ENCODE measurements at regions not wholly inside any gene's neighbourhood (a gene's known extent, or its start where the extent isn't known, plus 50 kb on each side); places are given as distances from the start of the nearest gene placed in this dataset.

GRCh38 chr5:117209479-117209878 is 634.9 kb upstream of the SEMA6A start:
- Histone ChIP-seq H3K27me3 (ENCODE audit: control insufficient read depth, insufficient read depth, low read length) (no peaks in the 10 kb centered on the region), H3K4me1 (ENCODE audit: control insufficient read depth, insufficient read depth, low read length) (peaks cover 8% of the 10 kb centered on the region), H3K36me3 (ENCODE audit: control insufficient read depth, insufficient read depth, low read length) (no peaks in the 10 kb centered on the region), H3K27ac (ENCODE audit: low read depth, low read length) (no peak overlapping the region), H3K9ac (ENCODE audit: low read length) (no peak overlapping the region), H3K9me3 (ENCODE audit: control insufficient read depth, insufficient read depth, low read depth, low read length) (no peaks in the 10 kb centered on the region; the same call in 1 of the 2 replicates), H3K4me3 (ENCODE audit: low read depth, low read length) (no peak overlapping the region)

GRCh38 chr5:117207088-117207668 is 632.6 kb upstream of the SEMA6A start:
- H3K27ac ChIP-seq (ENCODE audit: low read depth, low read length), result no peak overlapping the region
- H3K9me3 ChIP-seq (ENCODE audit: control insufficient read depth, insufficient read depth, low read depth, low read length), result no peaks in the 10 kb centered on the region; the same call in 1 of the 2 replicates

GRCh38 chr5:117205894-117206293 is 631.3 kb upstream of the SEMA6A start:
- no peaks in the 10 kb centered on the region for H3K36me3 ChIP-seq (ENCODE audit: control insufficient read depth, insufficient read depth, low read length)
- H3K9ac ChIP-seq (ENCODE audit: low read length), result no peak overlapping the region
- no peak overlapping the region for H3K4me3 ChIP-seq (ENCODE audit: low read depth, low read length)
- H3K27me3 ChIP-seq (ENCODE audit: control insufficient read depth, insufficient read depth, low read length), result no peaks in the 10 kb centered on the region
- no peaks in the 10 kb centered on the region; the same call in 1 of the 2 replicates for H3K9me3 ChIP-seq (ENCODE audit: control insufficient read depth, insufficient read depth, low read depth, low read length)
- H3K27ac ChIP-seq (ENCODE audit: low read depth, low read length), result no peak overlapping the region
- H3K4me1 ChIP-seq (ENCODE audit: control insufficient read depth, insufficient read depth, low read length), result peaks cover 8% of the 10 kb centered on the region

More at GRCh38 chr5:117207088-117207668, 632.6 kb upstream of the SEMA6A start:
- Histone ChIP-seq H3K36me3 (ENCODE audit: control insufficient read depth, insufficient read depth, low read length) (no peaks in the 10 kb centered on the region), H3K9ac (ENCODE audit: low read length) (no peak overlapping the region), H3K27me3 (ENCODE audit: control insufficient read depth, insufficient read depth, low read length) (no peaks in the 10 kb centered on the region), H3K4me1 (ENCODE audit: control insufficient read depth, insufficient read depth, low read length) (peaks cover 8% of the 10 kb centered on the region), H3K4me3 (ENCODE audit: low read depth, low read length) (no peak overlapping the region)

DNA sequence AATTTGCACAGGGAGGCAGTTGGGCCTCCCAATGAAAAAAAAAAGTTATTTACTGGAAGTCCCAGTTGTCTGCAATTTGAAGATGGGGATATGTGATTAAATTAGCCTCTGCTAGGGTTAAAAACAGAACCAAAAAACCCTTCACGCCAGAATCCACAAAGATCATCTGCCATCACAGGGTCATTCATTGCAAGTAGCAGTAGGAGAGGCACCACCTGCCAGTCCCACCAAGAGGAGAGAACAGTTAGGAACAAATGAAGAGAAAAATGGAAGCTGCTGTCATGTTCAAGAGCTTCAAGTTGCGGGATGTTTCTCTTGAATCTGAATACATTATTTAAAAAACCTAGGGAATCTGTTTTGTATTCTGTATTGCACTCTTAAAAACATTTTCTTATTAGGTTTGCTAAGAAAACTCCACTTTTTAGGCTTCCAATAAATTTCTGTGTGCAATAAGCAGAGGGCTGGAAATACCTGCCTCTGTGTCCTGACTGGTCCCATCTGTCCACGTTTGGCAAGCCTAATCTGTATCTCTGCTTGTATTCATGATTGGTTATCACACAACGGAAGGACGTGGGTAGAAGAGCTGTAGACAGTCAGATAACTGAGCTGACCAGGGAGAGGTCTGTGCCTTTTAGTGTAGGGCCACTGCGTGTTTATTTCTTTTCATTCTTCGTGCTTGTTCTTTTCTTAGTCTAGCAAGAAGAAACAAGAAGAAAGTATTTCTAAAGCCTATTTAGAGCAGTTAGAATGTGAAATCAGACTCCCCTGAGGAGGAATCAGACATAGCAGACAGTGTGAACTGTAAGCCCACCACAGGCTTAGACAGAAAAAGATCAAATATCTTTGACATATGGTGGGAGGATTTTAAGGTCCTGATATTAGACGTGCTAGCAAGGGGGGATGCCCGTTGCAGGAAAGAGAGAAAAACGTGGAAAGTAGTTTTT is 630.6 kb upstream of the SEMA6A start:
- Histone ChIP-seq H3K27me3 (ENCODE audit: control insufficient read depth, insufficient read depth, low read length) (no peaks in the 10 kb centered on the region), H3K27ac (ENCODE audit: low read depth, low read length) (no peak overlapping the region), H3K4me3 (ENCODE audit: low read depth, low read length) (no peak overlapping the region), H3K4me1 (ENCODE audit: control insufficient read depth, insufficient read depth, low read length) (peaks cover 8% of the 10 kb centered on the region), H3K9ac (ENCODE audit: low read length) (no peak overlapping the region), H3K36me3 (ENCODE audit: control insufficient read depth, insufficient read depth, low read length) (no peaks in the 10 kb centered on the region), H3K9me3 (ENCODE audit: control insufficient read depth, insufficient read depth, low read depth, low read length) (no peaks in the 10 kb centered on the region; the same call in 1 of the 2 replicates)

DNA sequence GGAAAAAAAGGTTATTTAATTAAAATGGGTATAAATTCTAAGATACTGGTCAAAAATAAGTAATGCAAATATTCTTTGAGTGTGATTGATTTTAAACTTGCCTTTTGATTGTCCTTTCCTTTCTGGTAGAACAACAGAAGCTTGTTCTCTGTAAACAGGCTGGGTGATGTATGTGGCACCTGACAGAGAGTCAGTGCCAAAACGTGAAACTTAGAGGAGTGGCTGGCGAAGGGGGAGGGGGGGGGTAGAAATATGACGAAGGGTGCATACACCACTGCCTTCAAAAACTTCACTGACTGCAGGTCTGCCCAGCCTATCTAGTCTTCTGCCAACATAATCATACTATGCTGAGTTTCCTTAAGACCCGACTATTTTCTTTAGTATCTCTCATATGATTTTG is 629.8 kb upstream of the SEMA6A start:
- no peak overlapping the region for H3K9ac ChIP-seq (ENCODE audit: low read length)
- H3K36me3 ChIP-seq (ENCODE audit: control insufficient read depth, insufficient read depth, low read length), result no peaks in the 10 kb centered on the region
- H3K27me3 ChIP-seq (ENCODE audit: control insufficient read depth, insufficient read depth, low read length), result no peaks in the 10 kb centered on the region

GRCh38 chr5:117203584-117203983 is 629.0 kb upstream of the SEMA6A start:
- Histone ChIP-seq H3K27me3 (ENCODE audit: control insufficient read depth, insufficient read depth, low read length) (no peaks in the 10 kb centered on the region), H3K9me3 (ENCODE audit: control insufficient read depth, insufficient read depth, low read depth, low read length) (no peaks in the 10 kb centered on the region), H3K36me3 (ENCODE audit: control insufficient read depth, insufficient read depth, low read length) (no peaks in the 10 kb centered on the region), H3K4me1 (ENCODE audit: control insufficient read depth, insufficient read depth, low read length) (peaks cover 8% of the 10 kb centered on the region), H3K9ac (ENCODE audit: low read length) (no peak overlapping the region), H3K4me3 (ENCODE audit: low read depth, low read length) (no peak overlapping the region), H3K27ac (ENCODE audit: low read depth, low read length) (no peak overlapping the region)

More for the DNA sequence above, 629.8 kb upstream of the SEMA6A start:
- no peaks in the 10 kb centered on the region for H3K9me3 ChIP-seq (ENCODE audit: control insufficient read depth, insufficient read depth, low read depth, low read length)
- no peak overlapping the region for H3K27ac ChIP-seq (ENCODE audit: low read depth, low read length)
- peaks cover 8% of the 10 kb centered on the region for H3K4me1 ChIP-seq (ENCODE audit: control insufficient read depth, insufficient read depth, low read length)
- H3K4me3 ChIP-seq (ENCODE audit: low read depth, low read length), result no peak overlapping the region

GRCh38 chr5:117201001-117201400 is 626.4 kb upstream of the SEMA6A start:
- Histone ChIP-seq H3K4me1 (ENCODE audit: control insufficient read depth, insufficient read depth, low read length) (no peaks in the 10 kb centered on the region), H3K36me3 (ENCODE audit: control insufficient read depth, insufficient read depth, low read length) (no peaks in the 10 kb centered on the region), H3K4me3 (ENCODE audit: low read depth, low read length) (no peak overlapping the region), H3K9ac (ENCODE audit: low read length) (no peak overlapping the region), H3K27me3 (ENCODE audit: control insufficient read depth, insufficient read depth, low read length) (no peaks in the 10 kb centered on the region), H3K27ac (ENCODE audit: low read depth, low read length) (no peak overlapping the region), H3K9me3 (ENCODE audit: control insufficient read depth, insufficient read depth, low read depth, low read length) (no peaks in the 10 kb centered on the region)

- Histone ChIP-seq H3K4me1 (ENCODE audit: control insufficient read depth, insufficient read depth, low read length) (no peaks in the 10 kb centered on the region), H3K9ac (ENCODE audit: low read length) (no peak overlapping the region), H3K27ac (ENCODE audit: low read depth, low read length) (no peak overlapping the region), H3K4me3 (ENCODE audit: low read depth, low read length) (no peak overlapping the region), H3K36me3 (ENCODE audit: control insufficient read depth, insufficient read depth, low read length) (no peaks in the 10 kb centered on the region), H3K27me3 (ENCODE audit: control insufficient read depth, insufficient read depth, low read length) (no peaks in the 10 kb centered on the region), H3K9me3 (ENCODE audit: control insufficient read depth, insufficient read depth, low read depth, low read length) (peaks cover 7% of the 10 kb centered on the region)
These were observed 620.5 kb upstream of the SEMA6A start for GRCh38 chr5:117195076-117195475.

- H3K9me3 ChIP-seq (ENCODE audit: control insufficient read depth, insufficient read depth, low read depth, low read length), result peaks cover 7% of the 10 kb centered on the region
- no peak overlapping the region for H3K9ac ChIP-seq (ENCODE audit: low read length)
- H3K4me1 ChIP-seq (ENCODE audit: control insufficient read depth, insufficient read depth, low read length), result no peaks in the 10 kb centered on the region
- no peak overlapping the region for H3K4me3 ChIP-seq (ENCODE audit: low read depth, low read length)
- no peak overlapping the region for H3K27ac ChIP-seq (ENCODE audit: low read depth, low read length)
- no peaks in the 10 kb centered on the region for H3K36me3 ChIP-seq (ENCODE audit: control insufficient read depth, insufficient read depth, low read length)
- H3K27me3 ChIP-seq (ENCODE audit: control insufficient read depth, insufficient read depth, low read length), result no peaks in the 10 kb centered on the region
These were observed 616.6 kb upstream of the SEMA6A start for GRCh38 chr5:117191251-117191650.

DNA sequence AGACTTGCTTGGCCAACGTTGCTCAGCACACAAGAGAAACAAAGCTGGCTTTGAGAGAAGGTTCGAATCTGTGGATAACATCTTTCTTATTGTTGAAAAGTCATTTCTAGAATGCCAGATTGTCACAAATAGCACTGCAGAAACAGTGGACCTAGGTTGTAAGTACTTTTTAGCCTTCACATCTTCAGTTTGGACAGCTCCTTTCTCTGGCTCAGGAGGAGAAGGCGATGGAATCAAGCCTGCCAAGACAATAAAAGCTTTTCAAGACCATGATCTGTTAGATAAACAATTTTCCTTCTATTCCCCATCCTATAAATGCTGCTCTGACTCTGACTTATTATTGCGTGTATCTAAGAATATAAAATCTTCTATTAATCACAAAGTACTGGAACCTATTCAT is 615.2 kb upstream of the SEMA6A start:
- Histone ChIP-seq H3K9ac (ENCODE audit: low read length) (no peak overlapping the region), H3K9me3 (ENCODE audit: control insufficient read depth, insufficient read depth, low read depth, low read length) (peaks cover 7% of the 10 kb centered on the region), H3K27ac (ENCODE audit: low read depth, low read length) (no peak overlapping the region), H3K4me1 (ENCODE audit: control insufficient read depth, insufficient read depth, low read length) (no peaks in the 10 kb centered on the region), H3K4me3 (ENCODE audit: low read depth, low read length) (no peak overlapping the region), H3K27me3 (ENCODE audit: control insufficient read depth, insufficient read depth, low read length) (no peaks in the 10 kb centered on the region), H3K36me3 (ENCODE audit: control insufficient read depth, insufficient read depth, low read length) (no peaks in the 10 kb centered on the region)

GRCh38 chr5:117188211-117188610 is 613.6 kb upstream of the SEMA6A start:
- Histone ChIP-seq H3K9ac (ENCODE audit: low read length) (no peak overlapping the region), H3K27ac (ENCODE audit: low read depth, low read length) (no peak overlapping the region), H3K4me1 (ENCODE audit: control insufficient read depth, insufficient read depth, low read length) (no peaks in the 10 kb centered on the region), H3K27me3 (ENCODE audit: control insufficient read depth, insufficient read depth, low read length) (no peaks in the 10 kb centered on the region), H3K4me3 (ENCODE audit: low read depth, low read length) (no peak overlapping the region), H3K9me3 (ENCODE audit: control insufficient read depth, insufficient read depth, low read depth, low read length) (0 out of 2 replicates have a peak, but pooled peaks cover 3% of the 10 kb centered on the region), H3K36me3 (ENCODE audit: control insufficient read depth, insufficient read depth, low read length) (no peaks in the 10 kb centered on the region)
